ENCODE measurements at regions not wholly inside any gene's neighbourhood (a gene's known extent, or its start where the extent isn't known, plus 50 kb on each side); places are given as distances from the start of the nearest gene placed in this dataset.

DNA sequence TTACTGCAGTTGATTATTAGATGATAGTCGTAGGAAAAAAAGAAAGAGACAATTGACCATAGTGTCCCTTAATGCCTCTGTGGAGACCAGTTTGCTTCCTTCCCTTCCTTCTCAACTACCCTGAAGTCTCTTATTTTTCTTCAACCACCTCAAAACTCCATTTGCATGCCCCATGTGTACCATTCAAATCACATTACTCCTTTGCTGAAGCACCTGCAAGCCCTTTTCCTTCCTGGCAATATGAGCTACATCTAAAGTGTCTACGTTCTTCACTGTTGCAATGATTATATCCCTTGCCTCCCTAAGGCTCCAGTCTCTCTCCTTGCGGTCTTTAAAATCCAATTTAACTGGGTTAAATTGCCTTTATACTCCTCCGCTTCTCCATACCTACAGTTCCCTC is 867.4 kb upstream of the API5 start:
- TF ChIP-seq POLR2A (IDR thresholded peaks at IDR 0.05), result no peak
- TF ChIP-seq, protein P1, sequence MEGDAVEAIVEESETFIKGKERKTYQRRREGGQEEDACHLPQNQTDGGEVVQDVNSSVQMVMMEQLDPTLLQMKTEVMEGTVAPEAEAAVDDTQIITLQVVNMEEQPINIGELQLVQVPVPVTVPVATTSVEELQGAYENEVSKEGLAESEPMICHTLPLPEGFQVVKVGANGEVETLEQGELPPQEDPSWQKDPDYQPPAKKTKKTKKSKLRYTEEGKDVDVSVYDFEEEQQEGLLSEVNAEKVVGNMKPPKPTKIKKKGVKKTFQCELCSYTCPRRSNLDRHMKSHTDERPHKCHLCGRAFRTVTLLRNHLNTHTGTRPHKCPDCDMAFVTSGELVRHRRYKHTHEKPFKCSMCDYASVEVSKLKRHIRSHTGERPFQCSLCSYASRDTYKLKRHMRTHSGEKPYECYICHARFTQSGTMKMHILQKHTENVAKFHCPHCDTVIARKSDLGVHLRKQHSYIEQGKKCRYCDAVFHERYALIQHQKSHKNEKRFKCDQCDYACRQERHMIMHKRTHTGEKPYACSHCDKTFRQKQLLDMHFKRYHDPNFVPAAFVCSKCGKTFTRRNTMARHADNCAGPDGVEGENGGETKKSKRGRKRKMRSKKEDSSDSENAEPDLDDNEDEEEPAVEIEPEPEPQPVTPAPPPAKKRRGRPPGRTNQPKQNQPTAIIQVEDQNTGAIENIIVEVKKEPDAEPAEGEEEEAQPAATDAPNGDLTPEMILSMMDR (IDR thresholded peaks at IDR 0.05), result no peak

Measured in Peyer's patch (tissue), 4 donors.